ENCODE measurements at regions not wholly inside any gene's neighbourhood (a gene's known extent, or its start where the extent isn't known, plus 50 kb on each side); places are given as distances from the start of the nearest gene placed in this dataset.

GRCh38 chr1:59171788-59172187, 125.1 kb upstream of the FGGY start:
- DNase-seq (ENCODE audit: low read depth in 2 of 2) = no peak

- DNase-seq (ENCODE audit: low read depth in 2 of 2) = no peak
Observed at GRCh38 chr1:59172693-59173092, 124.2 kb upstream of the FGGY start.

GRCh38 chr1:59173721-59174120, 123.2 kb upstream of the FGGY start:
- no peak for DNase-seq (ENCODE audit: low read depth in 2 of 2)

- DNase-seq (ENCODE audit: low read depth in 2 of 2) = no peak
Observed at GRCh38 chr1:59176471-59176870, 120.4 kb upstream of the FGGY start.

- no peak for DNase-seq (ENCODE audit: low read depth in 2 of 2)
Observed at GRCh38 chr1:59177756-59178155, 119.1 kb upstream of the FGGY start.

- DNase-seq (ENCODE audit: low read depth in 2 of 2) = no peak
Observed at GRCh38 chr1:59178339-59179187, 118.3 kb upstream of the FGGY start.

GRCh38 chr1:59179673-59180072, 117.2 kb upstream of the FGGY start:
- no peak for DNase-seq (ENCODE audit: low read depth in 2 of 2)

- DNase-seq (ENCODE audit: low read depth in 2 of 2) = no peak
Observed at GRCh38 chr1:59180735-59181134, 116.2 kb upstream of the FGGY start.

- no peak for DNase-seq (ENCODE audit: low read depth in 2 of 2)
Observed at GRCh38 chr1:59183749-59184317, 113.1 kb upstream of the FGGY start.

- DNase-seq (ENCODE audit: low read depth in 2 of 2) = no peak
Observed at GRCh38 chr1:59184365-59184905, 112.5 kb upstream of the FGGY start.

- DNase-seq (ENCODE audit: low read depth in 2 of 2) = no peak
Observed at GRCh38 chr1:59185163-59185860, 111.6 kb upstream of the FGGY start.

- no peak for DNase-seq (ENCODE audit: low read depth in 2 of 2)
Observed at GRCh38 chr1:59186656-59187055, 110.2 kb upstream of the FGGY start.

GRCh38 chr1:59188413-59189213, 108.3 kb upstream of the FGGY start:
- DNase-seq (ENCODE audit: low read depth in 2 of 2) = no peak

- DNase-seq (ENCODE audit: low read depth in 2 of 2) = no peak
Observed at GRCh38 chr1:59193443-59194093, 103.3 kb upstream of the FGGY start.

GRCh38 chr1:59194621-59195020, 102.3 kb upstream of the FGGY start:
- DNase-seq (ENCODE audit: low read depth in 2 of 2) = no peak

- DNase-seq (ENCODE audit: low read depth in 2 of 2) = no peak
Observed at GRCh38 chr1:59195151-59195550, 101.7 kb upstream of the FGGY start.

GRCh38 chr1:59198564-59198963, 98.3 kb upstream of the FGGY start:
- DNase-seq (ENCODE audit: low read depth in 2 of 2) = no peak

GRCh38 chr1:59199147-59199546, 97.7 kb upstream of the FGGY start:
- no peak for DNase-seq (ENCODE audit: low read depth in 2 of 2)

- DNase-seq (ENCODE audit: low read depth in 2 of 2) = no peak
Observed at GRCh38 chr1:59199719-59200376, 97.0 kb upstream of the FGGY start.

- no peak for DNase-seq (ENCODE audit: low read depth in 2 of 2)
Observed at GRCh38 chr1:59201341-59201740, 95.6 kb upstream of the FGGY start.

GRCh38 chr1:59202455-59202854, 94.4 kb upstream of the FGGY start:
- no peak for DNase-seq (ENCODE audit: low read depth in 2 of 2)

Measured in stimulated activated CD8-positive, alpha-beta memory T cell treated with anti-CD3 and anti-CD28 coated beads, Interleukin-15, amount 100 ng/mL, for 48 hours (primary cell).